ENCODE measurements at regions not wholly inside any gene's neighbourhood (a gene's known extent, or its start where the extent isn't known, plus 50 kb on each side); places are given as distances from the start of the nearest gene placed in this dataset.

- DNase-seq: no peak
These were observed 201.4 kb upstream of the CTNNB1 start for GRCh38 chr3:40997711-40998519.

GRCh38 chr3:40999682-41000081, 199.6 kb upstream of the CTNNB1 start:
- no peak for DNase-seq

GRCh38 chr3:41000471-41000870, 198.8 kb upstream of the CTNNB1 start:
- DNase-seq: no peak

- no peak for DNase-seq
These were observed 197.7 kb upstream of the CTNNB1 start for GRCh38 chr3:41001556-41001955.

GRCh38 chr3:41002104-41002503, 197.2 kb upstream of the CTNNB1 start:
- no peak for DNase-seq

- DNase-seq: no peak
These were observed 191.9 kb upstream of the CTNNB1 start for GRCh38 chr3:41007399-41007798.

GRCh38 chr3:41011854-41012253, 187.5 kb upstream of the CTNNB1 start:
- DNase-seq: no peak

GRCh38 chr3:41018855-41019254, 180.4 kb upstream of the CTNNB1 start:
- no peak for DNase-seq

- DNase-seq: no peak
These were observed 175.1 kb upstream of the CTNNB1 start for GRCh38 chr3:41024031-41024836.

- DNase-seq: no peak
These were observed 172.7 kb upstream of the CTNNB1 start for GRCh38 chr3:41026394-41027177.

GRCh38 chr3:41029356-41029755, 169.9 kb upstream of the CTNNB1 start:
- DNase-seq: no peak

GRCh38 chr3:41030220-41030619, 169.1 kb upstream of the CTNNB1 start:
- DNase-seq: no peak

GRCh38 chr3:41031401-41031800, 167.9 kb upstream of the CTNNB1 start:
- no peak for DNase-seq

- no peak for DNase-seq
These were observed 165.3 kb upstream of the CTNNB1 start for GRCh38 chr3:41033956-41034519.

- no peak for DNase-seq
These were observed 163.8 kb upstream of the CTNNB1 start for GRCh38 chr3:41035456-41036022.

GRCh38 chr3:41037651-41038334, 161.5 kb upstream of the CTNNB1 start:
- no peak for DNase-seq

GRCh38 chr3:41040256-41040655, 159.0 kb upstream of the CTNNB1 start:
- no peak for DNase-seq

GRCh38 chr3:41041462-41041861, 157.8 kb upstream of the CTNNB1 start:
- DNase-seq: no peak

- no peak for DNase-seq
These were observed 157.4 kb upstream of the CTNNB1 start for GRCh38 chr3:41041899-41042298.

- no peak for DNase-seq
These were observed 154.8 kb upstream of the CTNNB1 start for GRCh38 chr3:41044523-41044922.

GRCh38 chr3:41045491-41045890, 153.8 kb upstream of the CTNNB1 start:
- no peak for DNase-seq

GRCh38 chr3:41050144-41050543, 149.2 kb upstream of the CTNNB1 start:
- no peak for DNase-seq
